ENCODE measurements at regions not wholly inside any gene's neighbourhood (a gene's known extent, or its start where the extent isn't known, plus 50 kb on each side); places are given as distances from the start of the nearest gene placed in this dataset.

- no peaks in the 10 kb centered on the region for H3K27me3 ChIP-seq
- WGBS, 2 donors = 91 to 92% methylated on average over 1 of the region's 1 CpG
- peaks cover 0 to 5% of the 10 kb centered on the region in 2 donors for H3K4me1 ChIP-seq
- H3K9me3 ChIP-seq = no peaks in the 10 kb centered on the region
- intact Hi-C loops (cut with DNase I) = no loop called here
- H3K27ac ChIP-seq = no peak overlapping the region
- H3K4me3 ChIP-seq (replicated peaks in 1 of 3) = no peak overlapping the region
- no peak for DNase-seq
- H3K36me3 ChIP-seq = no peaks in the 10 kb centered on the region
- TF ChIP-seq POLR2A (IDR thresholded peaks at IDR 0.05) (no peak), CTCF (IDR thresholded peaks at IDR 0.05) (no peak)
Observed at GRCh38 chr10:8417631-8418030, 363.1 kb downstream of the GATA3 start.

GRCh38 chr10:8418631-8419030 lies 364.1 kb downstream of the GATA3 start:
- Histone ChIP-seq H3K36me3 (no peaks in the 10 kb centered on the region), H3K4me1 (peaks cover 0 to 5% of the 10 kb centered on the region in 2 donors), H3K9me3 (no peaks in the 10 kb centered on the region), H3K27me3 (no peaks in the 10 kb centered on the region), H3K27ac (no peak overlapping the region), H3K4me3 (replicated peaks in 1 of 3) (no peak overlapping the region)
- intact Hi-C loops (cut with DNase I) = no loop called here
- TF ChIP-seq CTCF (IDR thresholded peaks at IDR 0.05) = no peak
- TF ChIP-seq POLR2A (IDR thresholded peaks at IDR 0.05) = no peak
- no peak for DNase-seq
- 83 to 97% methylated on average over 4 of the region's 4 CpGs for WGBS, 2 donors

- 88 to 92% methylated on average over 2 of the region's 2 CpGs for WGBS, 2 donors
- Histone ChIP-seq H3K4me3 (replicated peaks in 1 of 3) (no peak overlapping the region), H3K4me1 (peaks cover 0 to 5% of the 10 kb centered on the region in 2 donors), H3K27me3 (no peaks in the 10 kb centered on the region), H3K27ac (no peak overlapping the region), H3K36me3 (no peaks in the 10 kb centered on the region), H3K9me3 (no peaks in the 10 kb centered on the region)
- intact Hi-C loops (cut with DNase I) = no loop called here
- DNase-seq = no peak
- TF ChIP-seq CTCF (IDR thresholded peaks at IDR 0.05) = no peak
- no peak for TF ChIP-seq POLR2A (IDR thresholded peaks at IDR 0.05)
Observed at GRCh38 chr10:8420182-8420581, 365.7 kb downstream of the GATA3 start.

- 70 to 85% methylated on average over 3 of the region's 3 CpGs for WGBS, 2 donors
- Histone ChIP-seq H3K27ac (no peak overlapping the region), H3K4me1 (no peaks in the 10 kb centered on the region)
Observed at GRCh38 chr10:8424555-8425211, 370.2 kb downstream of the GATA3 start.

More at GRCh38 chr10:8424555-8425211, 370.2 kb downstream of the GATA3 start:
- intact Hi-C loops (cut with DNase I) = no loop called here
- H3K4me3 ChIP-seq (replicated peaks in 1 of 3) = no peak overlapping the region
- TF ChIP-seq POLR2A (IDR thresholded peaks at IDR 0.05) (no peak), CTCF (IDR thresholded peaks at IDR 0.05) (no peak)
- no peaks in the 10 kb centered on the region for H3K36me3 ChIP-seq
- H3K9me3 ChIP-seq = no peaks in the 10 kb centered on the region
- DNase-seq = no peak
- H3K27me3 ChIP-seq = no peaks in the 10 kb centered on the region

Data from thyroid gland (tissue), 4 donors.